HG03064 (cell line): ENCODE measurements at regions not wholly inside any gene's neighbourhood (a gene's known extent, or its start where the extent isn't known, plus 50 kb on each side); places are given as distances from the start of the nearest gene placed in this dataset.
"Not testable (repeated sequence)": the region's sequence is repeated elsewhere in the genome, so short reads cannot be mapped to it uniquely, and the experiment has no call there.

Experiments used
- ATAC-seq: cut with Tn5 transposase; IDR thresholded peaks from one replicate; pipeline ENCODE4 v1.9.1; 2021; ENCODE audit warnings: low read depth; ENCODE audit not compliant: unreplicated experiment

- ATAC-seq, result no peak
Observed at GRCh38 chr13:44051405-44051804, 171.7 kb downstream of the LACC1 start.

- no peak for ATAC-seq
Observed at GRCh38 chr13:44051918-44052675, 172.4 kb downstream of the LACC1 start.

- no peak for ATAC-seq
Observed at GRCh38 chr13:44052780-44053184, 173.1 kb downstream of the LACC1 start.

GRCh38 chr13:44053208-44053607, 173.5 kb downstream of the LACC1 start:
- ATAC-seq, result no peak

- ATAC-seq, result no peak
Observed at GRCh38 chr13:44054525-44054924, 174.8 kb downstream of the LACC1 start.

- not testable (repeated sequence) for ATAC-seq
Observed at GRCh38 chr13:44055681-44056080, 176.0 kb downstream of the LACC1 start.

- ATAC-seq, result no peak
Observed at GRCh38 chr13:44058067-44058466, 178.4 kb downstream of the LACC1 start.

- no peak for ATAC-seq
Observed at GRCh38 chr13:44058624-44059215, 179.0 kb downstream of the LACC1 start.

GRCh38 chr13:44061876-44062275, 182.2 kb downstream of the LACC1 start:
- no peak for ATAC-seq

- ATAC-seq, result no peak
Observed at GRCh38 chr13:44063467-44063866, 183.8 kb downstream of the LACC1 start.

GRCh38 chr13:44063881-44064280, 184.2 kb downstream of the LACC1 start:
- no peak for ATAC-seq

GRCh38 chr13:44064357-44064756, 184.7 kb downstream of the LACC1 start:
- no peak for ATAC-seq

- no peak for ATAC-seq
Observed at GRCh38 chr13:44068169-44068568, 188.5 kb downstream of the LACC1 start.

- no peak for ATAC-seq
Observed at GRCh38 chr13:44068737-44069136, 189.0 kb downstream of the LACC1 start.

GRCh38 chr13:44072536-44072935, 192.8 kb downstream of the LACC1 start:
- ATAC-seq, result no peak

GRCh38 chr13:44074611-44075010, 194.9 kb downstream of the LACC1 start:
- ATAC-seq, result no peak

GRCh38 chr13:44075113-44075512, 195.4 kb downstream of the LACC1 start:
- ATAC-seq, result no peak

- ATAC-seq, result no peak
Observed at GRCh38 chr13:44078806-44079376, 199.2 kb downstream of the LACC1 start.

GRCh38 chr13:44079413-44080205, 199.9 kb downstream of the LACC1 start:
- ATAC-seq, result no peak

GRCh38 chr13:44084146-44084545, 204.4 kb downstream of the LACC1 start:
- ATAC-seq, result no peak

GRCh38 chr13:44086389-44086788, 206.7 kb downstream of the LACC1 start:
- ATAC-seq, result no peak
